ENCODE measurements at regions not wholly inside any gene's neighbourhood (a gene's known extent, or its start where the extent isn't known, plus 50 kb on each side); places are given as distances from the start of the nearest gene placed in this dataset.
"Not testable (repeated sequence)": the region's sequence is repeated elsewhere in the genome, so short reads cannot be mapped to it uniquely, and the experiment has no call there.

- no peak for DNase-seq
Measured at GRCh38 chr4:59759082-59759825, 1440.9 kb upstream of the ADGRL3 start.

GRCh38 chr4:59762344-59762743 is 1437.8 kb upstream of the ADGRL3 start:
- DNase-seq = no peak

- no peak for DNase-seq
Measured at GRCh38 chr4:59770601-59771264, 1429.4 kb upstream of the ADGRL3 start.

- DNase-seq = no peak
Measured at GRCh38 chr4:59772641-59773139, 1427.4 kb upstream of the ADGRL3 start.

GRCh38 chr4:59780271-59780670 is 1419.9 kb upstream of the ADGRL3 start:
- DNase-seq = not testable (repeated sequence)

- no peak for DNase-seq
Measured at GRCh38 chr4:59805176-59805575, 1395.0 kb upstream of the ADGRL3 start.

GRCh38 chr4:59814402-59815010 is 1385.6 kb upstream of the ADGRL3 start:
- no peak for DNase-seq

- no peak for DNase-seq
Measured at GRCh38 chr4:59818656-59819055, 1381.5 kb upstream of the ADGRL3 start.

GRCh38 chr4:59823311-59823710 is 1376.8 kb upstream of the ADGRL3 start:
- DNase-seq = no peak

GRCh38 chr4:59825104-59825503 is 1375.0 kb upstream of the ADGRL3 start:
- no peak for DNase-seq

GRCh38 chr4:59831746-59832145 is 1368.4 kb upstream of the ADGRL3 start:
- no peak for DNase-seq

- DNase-seq = no peak
Measured at GRCh38 chr4:59834943-59835342, 1365.2 kb upstream of the ADGRL3 start.

GRCh38 chr4:59837751-59838150 is 1362.4 kb upstream of the ADGRL3 start:
- no peak for DNase-seq

- DNase-seq = no peak
Measured at GRCh38 chr4:59838236-59838635, 1361.9 kb upstream of the ADGRL3 start.

GRCh38 chr4:59841698-59842097 is 1358.4 kb upstream of the ADGRL3 start:
- no peak for DNase-seq

- no peak for DNase-seq
Measured at GRCh38 chr4:59848457-59848856, 1351.7 kb upstream of the ADGRL3 start.

- DNase-seq = no peak
Measured at GRCh38 chr4:59855630-59856352, 1344.3 kb upstream of the ADGRL3 start.

- no peak for DNase-seq
Measured at GRCh38 chr4:59869056-59869455, 1331.1 kb upstream of the ADGRL3 start.

GRCh38 chr4:59869559-59869958 is 1330.6 kb upstream of the ADGRL3 start:
- no peak for DNase-seq

GRCh38 chr4:59881632-59882031 is 1318.5 kb upstream of the ADGRL3 start:
- DNase-seq = no peak

- DNase-seq = no peak
Measured at GRCh38 chr4:59904331-59904730, 1295.8 kb upstream of the ADGRL3 start.

- no peak for DNase-seq
Measured at GRCh38 chr4:59920416-59920815, 1279.7 kb upstream of the ADGRL3 start.

GRCh38 chr4:59925290-59925689 is 1274.8 kb upstream of the ADGRL3 start:
- no peak for DNase-seq
